Spleen (tissue), 7 donors: ENCODE measurements at regions not wholly inside any gene's neighbourhood (a gene's known extent, or its start where the extent isn't known, plus 50 kb on each side); places are given as distances from the start of the nearest gene placed in this dataset.

Experiments used
- POLR2A ChIP-seq, 3 donors: fragments of 450-650 bp; IDR thresholded peaks; one replicate each; pipeline ENCODE4 v1.5.1; 2017; ENCODE audit warnings: antibody characterized with exemption in 3 of 3, mild to moderate bottlenecking in 1 of 3
- TF ChIP-seq, protein P1 (sequence below), 11 experiments: fragments of 200-600 bp in 7 of 11; fragments of 450-650 bp in 4 of 11; sonication (generic) in 4 of 11; IDR thresholded peaks in 8 of 11; conservative IDR thresholded peaks in 3 of 11; 1 replicate in 7 of 11; 2 replicates in 4 of 11; pipeline versions ENCODE4 v1.4.0 to v1.8.0; 2016 to 2021; ENCODE audit warnings: antibody characterized with exemption in 11 of 11, inconsistent platforms in 4 of 11, mild to moderate bottlenecking in 1 of 11
- donor health status: DM: no; HTN: no; CAD: no; lungs with moderate emphysema.
- donor health status: DM: no; HTN: no; CAD: no.
- donor health status: DM: no; HTN: no; CAD: no.

DNA sequence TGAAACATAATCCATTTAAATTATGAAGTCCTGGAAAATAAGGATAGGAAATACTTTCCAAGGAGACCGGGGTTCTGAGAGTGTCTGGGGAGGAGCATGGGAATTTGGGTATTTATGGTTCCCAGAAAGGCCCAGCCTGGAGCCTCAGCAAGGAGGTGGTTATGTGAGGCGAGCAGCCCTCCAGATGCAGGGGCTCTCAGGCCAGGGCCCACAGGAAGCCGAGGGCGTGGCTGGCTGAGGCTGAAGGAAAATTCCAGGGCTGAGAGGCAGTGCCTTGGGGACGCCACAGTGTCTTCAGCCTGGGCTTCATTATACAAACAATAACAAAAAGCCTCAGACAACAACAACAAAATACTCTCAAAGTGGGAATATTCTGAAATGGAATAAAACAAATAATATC is 86.9 kb upstream of the SERPINE2 start:
- TF ChIP-seq, protein P1, sequence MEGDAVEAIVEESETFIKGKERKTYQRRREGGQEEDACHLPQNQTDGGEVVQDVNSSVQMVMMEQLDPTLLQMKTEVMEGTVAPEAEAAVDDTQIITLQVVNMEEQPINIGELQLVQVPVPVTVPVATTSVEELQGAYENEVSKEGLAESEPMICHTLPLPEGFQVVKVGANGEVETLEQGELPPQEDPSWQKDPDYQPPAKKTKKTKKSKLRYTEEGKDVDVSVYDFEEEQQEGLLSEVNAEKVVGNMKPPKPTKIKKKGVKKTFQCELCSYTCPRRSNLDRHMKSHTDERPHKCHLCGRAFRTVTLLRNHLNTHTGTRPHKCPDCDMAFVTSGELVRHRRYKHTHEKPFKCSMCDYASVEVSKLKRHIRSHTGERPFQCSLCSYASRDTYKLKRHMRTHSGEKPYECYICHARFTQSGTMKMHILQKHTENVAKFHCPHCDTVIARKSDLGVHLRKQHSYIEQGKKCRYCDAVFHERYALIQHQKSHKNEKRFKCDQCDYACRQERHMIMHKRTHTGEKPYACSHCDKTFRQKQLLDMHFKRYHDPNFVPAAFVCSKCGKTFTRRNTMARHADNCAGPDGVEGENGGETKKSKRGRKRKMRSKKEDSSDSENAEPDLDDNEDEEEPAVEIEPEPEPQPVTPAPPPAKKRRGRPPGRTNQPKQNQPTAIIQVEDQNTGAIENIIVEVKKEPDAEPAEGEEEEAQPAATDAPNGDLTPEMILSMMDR (IDR thresholded peaks at IDR 0.05 in 8 of 11, conservative IDR thresholded peaks at IDR 0.05 in 3 of 11): no peak
- no peak for TF ChIP-seq POLR2A (IDR thresholded peaks at IDR 0.05)
